SK-N-SH (cell line): ENCODE measurements at regions not wholly inside any gene's neighbourhood (a gene's known extent, or its start where the extent isn't known, plus 50 kb on each side); places are given as distances from the start of the nearest gene placed in this dataset.

Source experiments
- CTCF ChIA-PET: fragments of 300-600, 350-600 bp; formaldehyde crosslinking; extraction: SDS; loops from one replicate; lab custom pipeline; 2021; lab: Yijun Ruan, JAX
- POLR2A ChIA-PET: fragments of 350-600 bp; sonication (Branson Sonifier 250); formaldehyde crosslinking; extraction: SDS; loops from one replicate; lab custom pipeline; 2020; ENCODE audit warnings: antibody characterized with exemption, inconsistent platforms; lab: Yijun Ruan, JAX
- DNase-seq: peaks from one replicate; pipeline ENCODE4 v3.0.0; 2012
- H2AFZ ChIP-seq: fragments of 200-600 bp; sonication (generic); 2 replicates; pipeline ENCODE4 v1.8.1; 2016; ENCODE audit warnings: antibody characterized with exemption, mild to moderate bottlenecking, low read depth
- H3F3A ChIP-seq: fragments of 200-600 bp; sonication (generic); replicated peaks from 2 replicates; pipeline ENCODE3; 2016; ENCODE audit warnings: antibody characterized with exemption, mild to moderate bottlenecking; ENCODE audit not compliant: insufficient read depth
- H3K27ac ChIP-seq, 2 experiments: fragments of 200-500 bp in 1 of 2; fragments of 200-600 bp in 1 of 2; sonication (Bioruptor generic) in 1 of 2; sonication (generic), shearing (Covaris generic) in 1 of 2; 2 replicates each; pipeline versions ENCODE4 v1.5.1 to v1.6.1; 2014 to 2016; ENCODE audit warnings: low read depth in 2 of 2, inconsistent platforms in 1 of 2, low read length in 1 of 2, mild to moderate bottlenecking in 1 of 2, mixed read lengths in 1 of 2
- H3K27me3 ChIP-seq: fragments of 200-600 bp; sonication (generic), shearing (Covaris generic); 2 replicates; pipeline ENCODE4 v1.6.1; 2016; ENCODE audit warnings: mixed run types; ENCODE audit not compliant: insufficient read depth
- H3K36me3 ChIP-seq, 2 experiments: fragments of 200-500 bp in 1 of 2; fragments of 200-600 bp in 1 of 2; sonication (Bioruptor generic) in 1 of 2; sonication (generic) in 1 of 2; replicated peaks in 1 of 2; 2 replicates each; pipeline versions ENCODE3 to v1.5.1; 2014 to 2016; ENCODE audit warnings: low read length in 1 of 2, mild to moderate bottlenecking in 1 of 2; ENCODE audit not compliant: insufficient read depth in 2 of 2, control insufficient read depth in 1 of 2
- H3K4me1 ChIP-seq, 2 experiments: fragments of 200-500 bp in 1 of 2; fragments of 200-600 bp in 1 of 2; sonication (Bioruptor generic) in 1 of 2; sonication (generic), shearing (Covaris generic) in 1 of 2; 2 replicates each; pipeline versions ENCODE4 v1.5.1 to v1.6.1; 2014 to 2016; ENCODE audit warnings: low read depth in 1 of 2, low read length in 1 of 2, mixed run types in 1 of 2; ENCODE audit not compliant: insufficient read depth in 2 of 2, control insufficient read depth in 1 of 2
- H3K4me2 ChIP-seq: fragments of 200-600 bp; sonication (generic), shearing (Covaris generic); 2 replicates; pipeline ENCODE4 v1.6.1; 2017; ENCODE audit warnings: mixed run types
- H3K4me3 ChIP-seq, 2 experiments: fragments of 200-500 bp in 1 of 2; fragments of 200-600 bp in 1 of 2; sonication (Bioruptor generic) in 1 of 2; sonication (generic), shearing (Covaris generic) in 1 of 2; 2 replicates each; pipeline versions ENCODE4 v1.5.1 to v1.8.1; 2014 to 2016; ENCODE audit warnings: low read depth in 2 of 2, inconsistent platforms in 1 of 2, low read length in 1 of 2, mild to moderate bottlenecking in 1 of 2, mixed read lengths in 1 of 2, moderate library complexity in 1 of 2
- H3K79me2 ChIP-seq: fragments of 200-600 bp; sonication (generic); 2 replicates; pipeline ENCODE4 v1.8.1; 2017; ENCODE audit warnings: mild to moderate bottlenecking; ENCODE audit not compliant: insufficient read depth
- H3K9ac ChIP-seq: fragments of 200-600 bp; sonication (generic); 2 replicates; pipeline ENCODE4 v1.6.1; 2017; ENCODE audit warnings: mixed run types
- H3K9me2 ChIP-seq: fragments of 200-600 bp; sonication (generic); 2 replicates; pipeline ENCODE4 v1.6.1; 2017; ENCODE audit warnings: mixed run types
- H3K9me3 ChIP-seq: fragments of 200-600 bp; sonication (generic); 2 replicates; pipeline ENCODE4 v1.6.1; 2017; ENCODE audit warnings: mixed run types, mild to moderate bottlenecking, moderate library complexity
- H4K20me1 ChIP-seq: fragments of 200-600 bp; sonication (generic); 2 replicates; pipeline ENCODE4 v1.6.1; 2017; ENCODE audit warnings: mild to moderate bottlenecking, mixed run types; ENCODE audit not compliant: insufficient read depth
- CHD2 ChIP-seq: fragments of 150-350 bp; IDR thresholded peaks from 2 replicates; pipeline ENCODE4 v1.6.1; 2018; ENCODE audit warnings: low read length; ENCODE audit not compliant: partially characterized antibody
- EP300 ChIP-seq, 2 experiments: IDR thresholded peaks; 2 replicates each; pipeline versions ENCODE4 v1.4.0 to v1.6.1; 2012; ENCODE audit warnings: borderline replicate concordance in 1 of 2, low read depth in 1 of 2, low read length in 1 of 2
- FOSL2 ChIP-seq: IDR thresholded peaks from 2 replicates; pipeline ENCODE4 v1.4.0; 2012; ENCODE audit warnings: low read depth, mild to moderate bottlenecking, moderate library complexity, borderline replicate concordance
- FOXJ3 ChIP-seq: sonication (generic); formaldehyde crosslinking; IDR thresholded peaks from 2 replicates; pipeline ENCODE4 v1.5.1; 2020; ENCODE audit warnings: mild to moderate bottlenecking, missing genetic modification reagents
- FOXM1 ChIP-seq: IDR thresholded peaks from 2 replicates; pipeline ENCODE4 v1.4.0; 2012; ENCODE audit warnings: low read depth, mild to moderate bottlenecking
- GATA2 ChIP-seq: sonication (generic); formaldehyde crosslinking; IDR thresholded peaks from 2 replicates; pipeline ENCODE4 v1.5.0; 2020; ENCODE audit warnings: mild to moderate bottlenecking, missing genetic modification reagents
- IRF3 ChIP-seq: fragments of 150-350 bp; IDR thresholded peaks from 2 replicates; pipeline ENCODE4 v1.6.1; 2016; ENCODE audit warnings: mild to moderate bottlenecking, low read depth, low read length
- MXI1 ChIP-seq: IDR thresholded peaks from 2 replicates; pipeline ENCODE4 v1.6.1; 2012; ENCODE audit warnings: mild to moderate bottlenecking, low read depth, low read length, improper control_type of control experiment
- NFIC ChIP-seq: IDR thresholded peaks from 2 replicates; pipeline ENCODE4 v1.4.0; 2012; ENCODE audit warnings: borderline replicate concordance
- NRF1 ChIP-seq: IDR thresholded peaks from 2 replicates; pipeline ENCODE4 v1.6.1; 2012; ENCODE audit warnings: low read depth, mild to moderate bottlenecking, low read length
- RFX5 ChIP-seq: IDR thresholded peaks from 2 replicates; pipeline ENCODE4 v1.6.1; 2012; ENCODE audit warnings: mild to moderate bottlenecking, improper control_type of control experiment, low read length
- RXRA ChIP-seq: IDR thresholded peaks from 2 replicates; pipeline ENCODE4 v1.4.0; 2012; ENCODE audit warnings: low read depth, mild to moderate bottlenecking, borderline replicate concordance
- TAF1 ChIP-seq: IDR thresholded peaks from 2 replicates; pipeline ENCODE4 v1.6.1; 2012; ENCODE audit warnings: low read depth, mild to moderate bottlenecking, low read length, moderate library complexity, borderline replicate concordance
- TCF12 ChIP-seq: IDR thresholded peaks from 2 replicates; pipeline ENCODE4 v1.4.0; 2012
- USF2 ChIP-seq: fragments of 150-350 bp; IDR thresholded peaks from 2 replicates; pipeline ENCODE4 v1.6.1; 2017; ENCODE audit warnings: antibody characterized with exemption, low read length, low read depth, borderline replicate concordance
- WGBS: methylation state at CpG from one replicate; pipeline ENCODE4 v1.1.6; 2017; ENCODE audit warnings: low lambda C conversion rate; 5-methylcytosine and 5-hydroxymethylcytosine counted together
- TF ChIP-seq, protein P1 (sequence below): IDR thresholded peaks from 2 replicates; pipeline ENCODE4 v1.6.1; 2012; ENCODE audit warnings: mild to moderate bottlenecking, low read depth, low read length, moderate library complexity
- TF ChIP-seq, protein P2 (sequence below): IDR thresholded peaks from 2 replicates; pipeline ENCODE4 v1.4.0; 2012; ENCODE audit warnings: low read depth, borderline replicate concordance

- TF ChIP-seq USF2 (no peak), FOSL2 (no peak), RFX5 (no peak)
Measured at GRCh38 chr3:150035910-150036612, 65.4 kb upstream of the PFN2 start (continued).

DNA sequence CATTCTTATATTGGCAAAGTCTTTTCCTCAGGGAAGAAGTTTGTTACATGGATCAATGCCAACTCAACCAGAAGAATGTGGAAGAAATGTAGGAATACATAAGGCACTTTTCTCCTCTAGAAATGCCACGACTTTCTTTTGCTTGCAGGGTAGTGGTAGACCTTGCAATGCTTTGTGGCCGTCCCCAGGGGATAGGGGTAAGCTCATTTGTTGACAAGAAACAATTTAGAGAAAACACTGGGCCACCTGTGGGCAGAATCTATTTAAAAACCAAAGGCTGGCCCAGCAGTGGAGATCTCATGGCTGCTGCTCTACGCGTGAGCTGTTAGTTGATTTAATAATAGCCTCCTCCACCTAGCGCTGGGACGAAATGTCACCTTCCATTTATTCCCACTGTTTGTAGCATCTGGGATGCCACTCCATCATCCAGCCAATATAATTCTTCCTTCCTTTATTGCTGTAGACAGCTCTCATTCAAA, 64.6 kb upstream of the PFN2 start:
- DNase-seq: no peak
- Histone ChIP-seq H3F3A (peaks cover 3% of the 10 kb centered on the region), H3K4me1 (no peaks in the 10 kb centered on the region; a peak in 1 of 4 replicates), H3K9me3 (no peaks in the 10 kb centered on the region; the same call in 1 of the 2 replicates), H3K36me3 (no peaks in the 10 kb centered on the region), H3K79me2 (no peaks in the 10 kb centered on the region), H3K9me2 (no peaks in the 10 kb centered on the region), H4K20me1 (no peaks in the 10 kb centered on the region), H3K9ac (no peak overlapping the region), H3K27me3 (no peaks in the 10 kb centered on the region), H3K4me2 (no peak overlapping the region), H2AFZ (no peak overlapping the region), H3K27ac (no peak overlapping the region), H3K4me3 (no peak overlapping the region)
- POLR2A ChIA-PET: no interaction called here
- TF ChIP-seq, protein P1, sequence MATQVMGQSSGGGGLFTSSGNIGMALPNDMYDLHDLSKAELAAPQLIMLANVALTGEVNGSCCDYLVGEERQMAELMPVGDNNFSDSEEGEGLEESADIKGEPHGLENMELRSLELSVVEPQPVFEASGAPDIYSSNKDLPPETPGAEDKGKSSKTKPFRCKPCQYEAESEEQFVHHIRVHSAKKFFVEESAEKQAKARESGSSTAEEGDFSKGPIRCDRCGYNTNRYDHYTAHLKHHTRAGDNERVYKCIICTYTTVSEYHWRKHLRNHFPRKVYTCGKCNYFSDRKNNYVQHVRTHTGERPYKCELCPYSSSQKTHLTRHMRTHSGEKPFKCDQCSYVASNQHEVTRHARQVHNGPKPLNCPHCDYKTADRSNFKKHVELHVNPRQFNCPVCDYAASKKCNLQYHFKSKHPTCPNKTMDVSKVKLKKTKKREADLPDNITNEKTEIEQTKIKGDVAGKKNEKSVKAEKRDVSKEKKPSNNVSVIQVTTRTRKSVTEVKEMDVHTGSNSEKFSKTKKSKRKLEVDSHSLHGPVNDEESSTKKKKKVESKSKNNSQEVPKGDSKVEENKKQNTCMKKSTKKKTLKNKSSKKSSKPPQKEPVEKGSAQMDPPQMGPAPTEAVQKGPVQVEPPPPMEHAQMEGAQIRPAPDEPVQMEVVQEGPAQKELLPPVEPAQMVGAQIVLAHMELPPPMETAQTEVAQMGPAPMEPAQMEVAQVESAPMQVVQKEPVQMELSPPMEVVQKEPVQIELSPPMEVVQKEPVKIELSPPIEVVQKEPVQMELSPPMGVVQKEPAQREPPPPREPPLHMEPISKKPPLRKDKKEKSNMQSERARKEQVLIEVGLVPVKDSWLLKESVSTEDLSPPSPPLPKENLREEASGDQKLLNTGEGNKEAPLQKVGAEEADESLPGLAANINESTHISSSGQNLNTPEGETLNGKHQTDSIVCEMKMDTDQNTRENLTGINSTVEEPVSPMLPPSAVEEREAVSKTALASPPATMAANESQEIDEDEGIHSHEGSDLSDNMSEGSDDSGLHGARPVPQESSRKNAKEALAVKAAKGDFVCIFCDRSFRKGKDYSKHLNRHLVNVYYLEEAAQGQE: no peak
- no peak for TF ChIP-seq CHD2
- TF ChIP-seq FOXM1: no peak
- no peak for TF ChIP-seq FOXJ3
- TF ChIP-seq RXRA: no peak
- no peak for TF ChIP-seq GATA2 (CRISPR knock-in tag)
- TF ChIP-seq TCF12: no peak
- TF ChIP-seq, protein P2, sequence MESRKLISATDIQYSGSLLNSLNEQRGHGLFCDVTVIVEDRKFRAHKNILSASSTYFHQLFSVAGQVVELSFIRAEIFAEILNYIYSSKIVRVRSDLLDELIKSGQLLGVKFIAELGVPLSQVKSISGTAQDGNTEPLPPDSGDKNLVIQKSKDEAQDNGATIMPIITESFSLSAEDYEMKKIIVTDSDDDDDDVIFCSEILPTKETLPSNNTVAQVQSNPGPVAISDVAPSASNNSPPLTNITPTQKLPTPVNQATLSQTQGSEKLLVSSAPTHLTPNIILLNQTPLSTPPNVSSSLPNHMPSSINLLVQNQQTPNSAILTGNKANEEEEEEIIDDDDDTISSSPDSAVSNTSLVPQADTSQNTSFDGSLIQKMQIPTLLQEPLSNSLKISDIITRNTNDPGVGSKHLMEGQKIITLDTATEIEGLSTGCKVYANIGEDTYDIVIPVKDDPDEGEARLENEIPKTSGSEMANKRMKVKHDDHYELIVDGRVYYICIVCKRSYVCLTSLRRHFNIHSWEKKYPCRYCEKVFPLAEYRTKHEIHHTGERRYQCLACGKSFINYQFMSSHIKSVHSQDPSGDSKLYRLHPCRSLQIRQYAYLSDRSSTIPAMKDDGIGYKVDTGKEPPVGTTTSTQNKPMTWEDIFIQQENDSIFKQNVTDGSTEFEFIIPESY: no peak
- TF ChIP-seq EP300 (IDR thresholded peaks at IDR 0.05; ENCODE audit: borderline replicate concordance in 1 of 2, low read depth in 1 of 2, low read length in 1 of 2): no peak
- no peak for TF ChIP-seq IRF3
- no peak for TF ChIP-seq NFIC
- TF ChIP-seq NRF1: no peak
- TF ChIP-seq RFX5: no peak
- TF ChIP-seq TAF1: no peak
- TF ChIP-seq MXI1: no peak
- WGBS: 78% methylated on average over 6 of the region's 6 CpGs
- CTCF ChIA-PET: no interaction called here
